Smooth muscle cell (in vitro differentiated cells): ENCODE measurements at regions not wholly inside any gene's neighbourhood (a gene's known extent, or its start where the extent isn't known, plus 50 kb on each side); places are given as distances from the start of the nearest gene placed in this dataset.

ENCODE experiments used
- DNase-seq: peaks from one replicate; lab custom pipeline; 2025; ENCODE audit not compliant: unreplicated experiment; lab: John Stamatoyannopoulos, UW
- H2AFZ ChIP-seq: fragments of 200-600 bp; sonication (generic); 2 replicates; pipeline ENCODE4 v1.6.0; 2016; ENCODE audit warnings: antibody characterized with exemption, low read depth, mild to moderate bottlenecking
- H3F3A ChIP-seq: fragments of 200-600 bp; sonication (generic); 2 replicates; pipeline ENCODE4 v1.6.0; 2017; ENCODE audit warnings: antibody characterized with exemption, low read depth
- H3K27ac ChIP-seq: fragments of 200-600 bp; sonication (generic); 2 replicates; pipeline ENCODE4 v1.5.1; 2016; ENCODE audit warnings: low read depth, mild to moderate bottlenecking
- H3K27me3 ChIP-seq: fragments of 200-600 bp; sonication (generic); 2 replicates; pipeline ENCODE4 v1.6.1; 2016; ENCODE audit warnings: low read depth, mild to moderate bottlenecking
- H3K36me3 ChIP-seq: fragments of 200-600 bp; sonication (generic); 2 replicates; pipeline ENCODE4 v1.5.1; 2016; ENCODE audit warnings: low read depth
- H3K4me1 ChIP-seq: fragments of 200-600 bp; sonication (generic); 2 replicates; pipeline ENCODE4 v1.5.1; 2016; ENCODE audit warnings: low read depth
- H3K4me2 ChIP-seq: fragments of 200-600 bp; sonication (generic); 2 replicates; pipeline ENCODE4 v1.6.0; 2016; ENCODE audit warnings: mild to moderate bottlenecking
- H3K4me3 ChIP-seq: fragments of 200-600 bp; sonication (generic); 2 replicates; pipeline ENCODE4 v1.5.1; 2016; ENCODE audit warnings: mild to moderate bottlenecking
- H3K79me2 ChIP-seq: fragments of 200-600 bp; sonication (generic); 2 replicates; pipeline ENCODE4 v1.6.0; 2016; ENCODE audit warnings: low read depth, mild to moderate bottlenecking
- H3K9ac ChIP-seq: fragments of 200-600 bp; sonication (generic); 2 replicates; pipeline ENCODE4 v1.6.0; 2016; ENCODE audit warnings: low read depth
- H3K9me3 ChIP-seq: fragments of 200-600 bp; sonication (generic); replicated peaks from 2 replicates; pipeline ENCODE4 v1.5.1; 2016; ENCODE audit warnings: low read depth
- H4K20me1 ChIP-seq: fragments of 200-600 bp; sonication (generic); 2 replicates; pipeline ENCODE4 v1.6.0; 2016; ENCODE audit warnings: low read depth
- WGBS: methylation state at CpG from one replicate; pipeline ENCODE4 v1.1.7; 2016; ENCODE audit warnings: low lambda C conversion rate; 5-methylcytosine and 5-hydroxymethylcytosine counted together
- TF ChIP-seq, protein P1 (sequence below): fragments of 200-600 bp; sonication (generic); IDR thresholded peaks from 2 replicates; pipeline ENCODE4 v1.5.1; 2017; ENCODE audit warnings: borderline replicate concordance, mild to moderate bottlenecking, antibody characterized with exemption; ENCODE audit not compliant: insufficient read depth, poor library complexity, severe bottlenecking

DNA sequence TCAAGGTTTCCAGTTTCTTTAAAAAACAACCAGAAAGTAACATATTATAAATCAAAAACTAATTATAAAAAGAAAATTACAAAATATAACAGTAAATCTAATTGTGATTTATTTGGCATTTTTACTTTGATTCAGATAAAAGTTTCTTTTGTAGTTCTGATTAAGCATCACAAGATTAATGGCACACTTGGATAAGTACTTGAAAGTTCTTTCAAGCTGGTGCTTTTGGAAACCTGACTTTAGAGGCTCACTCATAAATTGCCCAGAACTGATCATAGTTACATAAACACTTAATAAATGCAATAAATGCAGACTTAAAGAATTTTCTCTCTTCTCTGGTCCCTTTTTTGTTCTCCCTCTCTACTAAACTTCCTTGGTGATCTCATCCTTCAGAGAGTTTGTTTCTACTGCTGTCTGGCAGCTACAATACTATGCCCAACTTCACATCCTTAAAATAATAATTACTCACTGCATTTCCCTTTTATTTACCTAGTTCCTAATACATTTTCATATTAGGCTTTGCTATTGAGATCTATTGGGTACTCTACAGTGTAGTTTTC lies 1417.0 kb downstream of the EFNB2 start:
- Histone ChIP-seq H3K27ac (no peak overlapping the region), H3K79me2 (no peaks in the 10 kb centered on the region), H3K4me3 (no peak overlapping the region), H2AFZ (no peak overlapping the region), H3K4me2 (no peak overlapping the region), H3K27me3 (no peaks in the 10 kb centered on the region), H4K20me1 (no peaks in the 10 kb centered on the region), H3K9ac (no peak overlapping the region), H3K9me3 (no peaks in the 10 kb centered on the region), H3F3A (no peaks in the 10 kb centered on the region), H3K4me1 (no peaks in the 10 kb centered on the region), H3K36me3 (no peaks in the 10 kb centered on the region)
- DNase-seq, result no peak
- TF ChIP-seq, protein P1, sequence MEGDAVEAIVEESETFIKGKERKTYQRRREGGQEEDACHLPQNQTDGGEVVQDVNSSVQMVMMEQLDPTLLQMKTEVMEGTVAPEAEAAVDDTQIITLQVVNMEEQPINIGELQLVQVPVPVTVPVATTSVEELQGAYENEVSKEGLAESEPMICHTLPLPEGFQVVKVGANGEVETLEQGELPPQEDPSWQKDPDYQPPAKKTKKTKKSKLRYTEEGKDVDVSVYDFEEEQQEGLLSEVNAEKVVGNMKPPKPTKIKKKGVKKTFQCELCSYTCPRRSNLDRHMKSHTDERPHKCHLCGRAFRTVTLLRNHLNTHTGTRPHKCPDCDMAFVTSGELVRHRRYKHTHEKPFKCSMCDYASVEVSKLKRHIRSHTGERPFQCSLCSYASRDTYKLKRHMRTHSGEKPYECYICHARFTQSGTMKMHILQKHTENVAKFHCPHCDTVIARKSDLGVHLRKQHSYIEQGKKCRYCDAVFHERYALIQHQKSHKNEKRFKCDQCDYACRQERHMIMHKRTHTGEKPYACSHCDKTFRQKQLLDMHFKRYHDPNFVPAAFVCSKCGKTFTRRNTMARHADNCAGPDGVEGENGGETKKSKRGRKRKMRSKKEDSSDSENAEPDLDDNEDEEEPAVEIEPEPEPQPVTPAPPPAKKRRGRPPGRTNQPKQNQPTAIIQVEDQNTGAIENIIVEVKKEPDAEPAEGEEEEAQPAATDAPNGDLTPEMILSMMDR, result no peak

DNA sequence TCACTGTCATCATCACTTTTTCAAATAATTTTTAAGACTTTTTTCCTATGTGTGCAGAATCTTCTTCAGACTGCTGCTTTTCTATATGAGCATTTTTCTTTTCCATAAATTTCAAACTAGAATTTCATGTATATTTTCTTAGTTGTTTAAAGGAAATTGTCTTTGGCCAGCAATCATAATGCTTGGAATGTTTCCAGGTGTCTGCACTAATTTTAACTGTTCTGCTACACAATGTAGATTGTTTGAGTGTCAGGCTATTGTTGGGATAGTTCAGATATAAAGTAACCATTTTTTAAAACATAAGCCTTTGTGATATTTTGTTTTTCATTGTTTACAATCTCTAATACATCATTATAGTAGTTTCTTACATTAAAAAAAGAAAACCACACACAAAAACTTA lies 1418.5 kb downstream of the EFNB2 start:
- no peaks in the 10 kb centered on the region for H3K4me1 ChIP-seq
- H3K36me3 ChIP-seq, result no peaks in the 10 kb centered on the region
- no peak overlapping the region for H2AFZ ChIP-seq
- no peaks in the 10 kb centered on the region for H4K20me1 ChIP-seq
- no peaks in the 10 kb centered on the region for H3K9me3 ChIP-seq
- H3K4me2 ChIP-seq, result no peak overlapping the region
- no peak overlapping the region for H3K4me3 ChIP-seq
- no peak overlapping the region for H3K27ac ChIP-seq
- DNase-seq, result no peak
- no peaks in the 10 kb centered on the region for H3K27me3 ChIP-seq
- H3F3A ChIP-seq, result no peaks in the 10 kb centered on the region
- no peaks in the 10 kb centered on the region for H3K79me2 ChIP-seq
- TF ChIP-seq, protein P1, result no peak
- no peak overlapping the region for H3K9ac ChIP-seq

DNA sequence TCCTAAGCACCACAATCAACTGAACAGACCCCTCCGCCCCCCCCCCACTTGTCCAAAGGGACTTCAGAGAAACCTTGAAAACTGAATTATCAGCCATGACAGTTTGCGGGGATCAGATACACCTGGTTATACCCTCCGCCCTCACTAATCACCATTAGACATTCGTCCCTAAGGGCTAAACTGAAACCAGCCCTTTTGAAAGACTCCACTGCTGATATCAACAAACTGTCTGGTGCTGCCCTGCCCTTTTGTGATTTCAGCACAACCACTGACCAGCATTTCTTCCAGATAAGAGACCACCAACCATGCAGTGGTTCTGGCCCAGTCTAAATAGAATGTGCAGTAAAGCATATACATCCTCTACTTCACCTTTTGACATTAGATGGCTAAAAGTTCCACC lies 1422.9 kb downstream of the EFNB2 start:
- TF ChIP-seq, protein P1, result no peak
- WGBS, result 91% methylated on average over 4 of the region's 4 CpGs

DNA sequence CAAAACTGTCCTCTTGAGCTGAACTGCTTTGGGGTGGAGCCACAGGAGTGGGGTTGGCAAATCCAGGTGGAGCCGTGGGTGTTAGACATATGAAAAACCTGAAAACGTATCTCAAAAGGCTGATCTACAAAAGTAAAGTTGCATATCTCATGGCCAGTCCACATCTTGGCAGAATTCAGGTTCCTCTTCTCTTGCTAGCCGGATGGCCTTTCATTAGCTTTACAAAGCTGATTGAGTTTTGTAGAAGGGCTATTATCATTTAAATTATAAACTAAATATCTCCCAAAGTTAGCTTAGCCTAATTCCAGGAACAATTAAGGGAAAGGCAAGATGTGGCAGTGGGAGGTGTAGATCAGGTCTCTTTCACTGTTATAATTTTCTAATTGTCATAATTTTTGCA lies 1427.7 kb downstream of the EFNB2 start:
- Histone ChIP-seq H3K9me3 (no peaks in the 10 kb centered on the region), H3K79me2 (no peaks in the 10 kb centered on the region), H3K4me3 (no peak overlapping the region), H4K20me1 (no peaks in the 10 kb centered on the region), H3K4me1 (no peaks in the 10 kb centered on the region), H3K4me2 (no peak overlapping the region), H3K36me3 (no peaks in the 10 kb centered on the region), H3K9ac (no peak overlapping the region), H3F3A (no peaks in the 10 kb centered on the region), H3K27ac (no peak overlapping the region), H2AFZ (no peak overlapping the region), H3K27me3 (no peaks in the 10 kb centered on the region)
- 86% methylated on average over 3 of the region's 3 CpGs for WGBS
- TF ChIP-seq, protein P1, result no peak
- no peak for DNase-seq

More for the DNA sequence above, 1422.9 kb downstream of the EFNB2 start:
- Histone ChIP-seq H3K36me3 (no peaks in the 10 kb centered on the region), H3K9ac (no peak overlapping the region), H3K27me3 (no peaks in the 10 kb centered on the region), H2AFZ (no peak overlapping the region), H3K4me1 (no peaks in the 10 kb centered on the region), H3K4me2 (no peak overlapping the region), H3K4me3 (no peak overlapping the region), H3K79me2 (no peaks in the 10 kb centered on the region), H3K9me3 (no peaks in the 10 kb centered on the region), H3K27ac (no peak overlapping the region), H4K20me1 (no peaks in the 10 kb centered on the region), H3F3A (no peaks in the 10 kb centered on the region)
- DNase-seq, result no peak
